ENCODE measurements at regions not wholly inside any gene's neighbourhood (a gene's known extent, or its start where the extent isn't known, plus 50 kb on each side); places are given as distances from the start of the nearest gene placed in this dataset.

GRCh38 chr1:222223010-222223409, 324.9 kb downstream of the HHIPL2 start (continued):
- no peak for TF ChIP-seq HDAC6 (IDR thresholded peaks at IDR 0.05; ENCODE audit: low read depth, low read length)
- no peak for TF ChIP-seq TBP (IDR thresholded peaks at IDR 0.05; ENCODE audit: low read depth, low read length)
- no peak for TF ChIP-seq CHD2 (IDR thresholded peaks at IDR 0.05; ENCODE audit: low read length)
- TF ChIP-seq SRF (IDR thresholded peaks at IDR 0.05; ENCODE audit: low read depth, low read length), result no peak

Measured in H1 (cell line).